PFSK-1 (cell line): ENCODE measurements at regions not wholly inside any gene's neighbourhood (a gene's known extent, or its start where the extent isn't known, plus 50 kb on each side); places are given as distances from the start of the nearest gene placed in this dataset.

Experiments
- FOXP2 ChIP-seq: optimal IDR thresholded peaks from 2 replicates; pipeline ENCODE3; 2011; ENCODE audit warnings: borderline replicate concordance, control low read depth, inconsistent platforms; ENCODE audit not compliant: insufficient read depth; ENCODE audit errors: extremely low read length, extremely low read depth
- POLR2AphosphoS5 ChIP-seq: IDR thresholded peaks from 2 replicates; pipeline ENCODE4 v1.6.1; 2012; ENCODE audit warnings: low read depth, mild to moderate bottlenecking, control low read depth, low read length, moderate library complexity
- REST ChIP-seq, 2 experiments: IDR thresholded peaks; 2 replicates each; pipeline versions ENCODE4 v1.6.1 to v1.8.0; 2011 to 2012; ENCODE audit warnings: low read depth in 2 of 2, low read length in 2 of 2, control low read depth in 1 of 2, inconsistent platforms in 1 of 2, mild to moderate bottlenecking in 1 of 2, moderate library complexity in 1 of 2; ENCODE audit not compliant: insufficient read depth in 1 of 2
- SIN3A ChIP-seq: IDR thresholded peaks from 2 replicates; pipeline ENCODE4 v1.6.1; 2012; ENCODE audit warnings: mild to moderate bottlenecking, low read length, moderate library complexity, borderline replicate concordance; ENCODE audit not compliant: insufficient read depth
- TAF1 ChIP-seq: IDR thresholded peaks from 2 replicates; pipeline ENCODE4 v1.6.1; 2012; ENCODE audit warnings: low read length, control low read depth, borderline replicate concordance; ENCODE audit not compliant: insufficient read depth

- TF ChIP-seq REST (IDR thresholded peaks at IDR 0.05; ENCODE audit: insufficient read depth in 1 of 2, low read depth in 2 of 2, low read length in 2 of 2) (no peak), SIN3A (no peak), POLR2AphosphoS5 (no peak), TAF1 (no peak), FOXP2 (no peak)
Measured at GRCh38 chr2:66344087-66344663, 90.8 kb upstream of the MEIS1 start.
